ENCODE measurements at regions not wholly inside any gene's neighbourhood (a gene's known extent, or its start where the extent isn't known, plus 50 kb on each side); places are given as distances from the start of the nearest gene placed in this dataset.
"Not testable (repeated sequence)": the region's sequence is repeated elsewhere in the genome, so short reads cannot be mapped to it uniquely, and the experiment has no call there.

DNA sequence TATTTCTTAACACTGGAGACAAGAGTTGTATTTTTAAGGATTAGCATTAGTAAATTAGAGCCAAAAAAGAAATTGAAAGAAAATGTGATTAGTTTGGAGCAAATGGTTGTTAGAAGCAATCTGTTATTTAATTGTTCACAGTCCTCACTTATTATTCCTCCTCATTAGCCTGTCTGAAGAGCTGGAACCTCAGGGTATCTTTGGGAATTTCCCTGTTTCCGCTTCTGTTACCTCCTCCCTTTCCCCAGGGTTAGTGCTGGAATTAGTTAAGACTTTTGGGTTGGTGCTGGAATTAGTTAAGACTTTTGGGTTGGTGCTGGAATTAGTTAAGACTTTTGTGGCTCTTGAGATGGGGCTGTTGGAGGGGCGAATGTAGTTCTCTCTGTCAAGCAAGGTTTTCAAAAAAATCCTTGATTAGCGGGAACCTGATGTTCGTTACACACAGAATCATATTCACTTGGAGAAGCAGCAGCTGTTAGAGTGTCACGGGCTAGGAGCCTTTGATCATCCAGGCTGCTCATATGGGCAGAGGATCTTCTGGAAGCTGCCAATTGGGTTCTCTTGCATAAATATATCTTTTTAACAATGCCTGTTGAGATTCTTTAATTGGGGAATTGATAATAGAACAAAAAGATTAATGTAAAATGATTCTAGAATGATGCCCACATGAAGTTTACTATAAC lies 251.0 kb upstream of the NPSR1 start:
- DNase-seq, result no peak

DNA sequence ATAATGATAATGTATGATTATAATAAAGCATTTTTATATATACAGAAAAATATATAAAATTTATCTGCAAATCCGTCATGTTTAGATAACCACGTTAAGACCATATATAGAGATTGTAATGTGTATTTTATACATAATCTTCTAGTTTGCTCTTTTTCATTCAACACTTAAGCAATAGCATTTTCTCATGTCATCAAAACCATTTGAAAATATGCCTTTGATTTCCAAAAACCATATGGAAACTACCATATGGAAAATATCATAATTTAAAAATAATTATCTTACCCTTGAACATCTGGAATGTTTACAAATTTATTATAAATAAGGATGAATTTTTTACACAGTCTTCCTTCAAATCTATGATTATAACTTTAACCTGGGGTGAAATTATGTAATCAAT lies 250.4 kb upstream of the NPSR1 start:
- DNase-seq, result no peak

DNA sequence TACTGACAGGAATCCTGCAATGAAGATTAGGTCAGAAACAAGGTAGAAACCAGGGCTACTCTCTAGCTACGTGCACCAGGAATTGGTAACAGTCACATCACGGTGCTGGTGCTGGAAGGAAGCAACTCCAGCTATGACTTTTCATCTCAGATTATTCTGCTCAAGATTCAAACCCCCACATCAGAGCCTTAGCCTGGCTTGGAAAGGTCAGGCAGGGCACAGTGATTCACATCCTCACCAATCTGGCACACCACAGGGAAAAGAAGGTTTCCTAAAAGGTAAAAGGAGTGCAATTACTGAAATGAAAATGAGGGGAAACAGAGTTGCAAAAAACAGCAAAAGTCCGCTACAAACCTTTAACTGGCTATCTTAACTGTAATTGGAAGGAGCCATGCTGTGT lies 240.2 kb upstream of the NPSR1 start:
- no peak for DNase-seq

DNA sequence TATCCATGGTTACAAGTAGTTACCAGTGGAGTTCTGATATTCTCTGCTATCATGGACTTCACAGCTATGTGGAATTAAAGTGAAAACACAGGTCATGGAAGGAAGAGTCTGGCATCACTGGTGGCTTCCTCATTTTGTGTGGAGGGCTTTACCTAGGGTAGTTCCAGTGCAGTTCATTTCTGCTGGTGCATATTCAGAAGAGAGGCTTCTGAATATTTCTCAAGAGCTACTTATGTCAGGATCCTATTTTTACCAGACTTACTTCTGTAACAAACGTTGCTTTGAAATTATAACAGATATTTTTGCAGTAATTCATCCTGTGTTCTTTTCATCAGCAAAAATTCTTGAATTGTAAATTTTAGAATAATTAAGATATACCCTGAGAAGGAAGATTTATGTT lies 236.5 kb upstream of the NPSR1 start:
- no peak for DNase-seq

DNA sequence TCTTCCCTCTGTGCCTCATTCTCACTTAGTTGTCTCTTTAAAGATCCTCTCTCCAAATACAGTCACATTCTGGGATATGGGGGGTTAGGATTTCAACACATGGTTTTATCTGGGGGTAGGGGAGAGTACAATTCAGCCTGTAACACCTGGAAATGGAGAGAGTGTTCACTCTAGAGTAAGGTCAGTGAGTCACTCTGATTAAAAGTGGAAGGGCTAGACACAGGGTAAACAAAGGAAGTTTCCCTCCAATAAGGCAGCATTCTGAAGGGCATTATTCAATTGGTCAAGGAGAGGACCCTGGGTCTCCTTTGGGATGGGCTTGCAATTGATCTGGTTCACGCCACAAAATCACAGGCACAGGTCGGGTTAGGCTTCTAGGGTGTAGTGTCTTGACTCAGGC lies 232.8 kb upstream of the NPSR1 start:
- DNase-seq, result no peak

DNA sequence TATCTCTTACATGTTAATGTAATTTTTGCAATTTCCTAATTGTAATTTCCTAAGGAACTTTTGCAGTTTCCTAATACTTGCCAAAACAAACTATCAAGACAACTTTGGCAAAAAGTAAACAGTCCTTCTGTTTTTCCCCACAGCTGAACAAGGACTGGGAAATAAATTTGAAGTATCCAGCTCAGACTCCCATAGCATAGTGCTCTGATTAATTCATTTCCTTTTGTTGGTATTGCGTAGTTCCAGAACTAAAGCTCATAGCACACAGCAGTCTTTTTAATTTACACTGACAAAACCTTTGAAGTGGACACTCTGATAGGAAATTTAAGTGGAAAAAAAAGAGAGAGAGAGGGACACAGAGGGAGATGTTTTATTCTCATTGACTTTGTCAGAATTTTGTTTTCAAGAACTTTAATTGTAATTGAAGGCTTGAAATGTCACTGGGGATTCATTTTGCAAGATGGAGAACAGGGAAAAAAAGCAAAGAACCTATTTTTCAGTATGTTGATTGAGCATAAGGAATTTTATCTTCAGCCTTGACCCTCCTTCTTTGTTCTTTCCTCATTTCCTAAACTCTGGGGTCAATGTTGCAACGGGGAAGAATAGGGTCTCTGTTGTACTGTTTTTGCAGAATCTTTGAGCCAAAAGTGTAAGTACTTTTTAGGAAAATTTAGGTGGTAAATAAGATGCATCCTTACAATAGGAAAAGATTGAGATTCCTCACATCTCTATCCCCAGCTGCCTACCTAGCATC lies 232.2 kb upstream of the NPSR1 start:
- no peak for DNase-seq

DNA sequence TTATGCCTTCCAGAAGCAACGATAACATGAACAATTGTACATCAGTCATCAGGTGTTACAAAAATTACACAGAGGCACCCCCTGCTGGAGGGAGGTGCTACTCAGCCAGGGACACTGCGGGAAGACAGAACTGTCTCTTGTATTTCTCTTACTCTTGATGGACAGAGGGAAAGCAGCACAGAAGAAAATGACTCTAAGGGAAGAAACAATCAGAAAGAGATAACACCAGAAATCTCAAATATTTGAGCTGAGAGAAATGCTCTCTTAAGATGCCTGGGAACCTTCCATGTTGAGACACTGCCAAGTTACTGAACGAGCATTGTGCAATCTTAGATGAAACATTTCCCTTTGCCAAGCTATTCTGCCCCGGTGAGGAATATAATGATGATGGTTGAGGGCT lies 227.6 kb upstream of the NPSR1 start:
- DNase-seq, result no peak

DNA sequence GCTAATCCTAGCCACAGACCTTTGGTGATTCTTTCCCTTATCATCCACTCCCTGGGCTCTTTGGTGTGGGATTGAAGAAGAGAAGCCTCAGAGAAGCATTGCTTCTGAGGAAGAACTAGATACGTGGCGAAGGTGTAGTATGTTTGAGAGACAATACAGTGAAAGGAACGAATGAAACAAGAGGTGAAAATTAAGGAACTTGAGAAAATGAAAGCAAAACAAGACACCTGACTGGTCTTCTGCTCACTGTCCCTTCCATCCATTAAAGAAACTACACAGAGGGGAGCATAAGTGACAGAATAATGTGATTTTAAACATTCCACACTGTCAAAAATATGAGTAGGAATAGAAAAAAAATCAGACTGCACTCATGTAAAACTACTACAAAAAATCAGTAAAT lies 219.6 kb upstream of the NPSR1 start:
- no peak for DNase-seq

DNA sequence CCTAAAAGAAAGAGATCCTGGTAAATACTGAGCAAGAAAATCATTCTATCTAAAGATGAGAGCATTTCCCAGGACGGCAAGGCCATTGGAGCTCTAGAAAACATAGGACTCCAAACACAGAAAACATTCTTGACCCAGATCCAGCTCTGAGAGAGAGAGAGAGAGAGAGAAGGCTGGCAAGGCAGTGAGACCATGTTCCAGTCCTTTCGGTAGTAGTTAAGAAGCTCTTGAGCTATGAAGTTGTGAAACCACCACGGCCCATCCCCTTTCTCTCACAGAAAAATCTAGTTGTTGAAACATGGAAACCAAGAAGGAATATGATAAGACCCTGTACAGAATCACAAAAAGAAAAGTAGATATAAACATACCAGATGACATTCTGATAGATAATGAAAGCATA lies 212.4 kb upstream of the NPSR1 start:
- DNase-seq, result no peak

DNA sequence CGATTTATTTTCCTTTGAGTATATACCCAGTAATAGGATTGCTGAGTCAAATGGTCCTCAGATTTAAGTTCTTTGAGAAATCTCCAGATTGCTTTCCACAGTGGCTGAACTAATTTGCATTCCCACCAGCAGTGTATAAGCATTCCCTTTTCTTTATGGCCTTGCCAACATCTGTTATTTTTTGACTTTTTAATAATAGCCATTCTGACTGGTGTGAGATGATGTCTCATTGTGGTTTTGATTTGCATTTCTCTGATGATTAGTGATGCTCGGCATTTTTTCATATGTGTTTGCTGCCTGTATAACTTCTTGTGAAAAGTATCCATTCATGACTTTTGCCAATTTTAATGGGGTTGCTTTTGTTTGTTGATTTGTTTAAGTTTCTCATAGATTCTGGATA lies 209.5 kb upstream of the NPSR1 start:
- not testable (repeated sequence) for DNase-seq

DNA sequence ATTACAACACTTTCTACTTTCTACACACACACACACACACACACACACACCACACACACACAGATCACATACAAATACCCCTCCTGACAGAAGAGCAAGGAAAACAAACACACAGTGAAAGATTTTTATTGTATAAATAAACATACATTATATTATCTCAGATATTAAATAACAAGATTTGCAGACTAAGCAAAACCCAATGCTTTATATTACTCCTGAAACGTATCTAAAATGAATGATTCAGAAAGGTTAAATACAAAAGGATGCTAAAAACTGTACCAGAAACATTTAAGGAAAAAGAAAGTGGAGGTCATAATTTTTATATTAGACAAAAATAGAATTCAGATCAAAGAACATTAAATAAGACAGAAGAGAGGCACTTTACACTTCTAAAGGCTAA lies 208.3 kb upstream of the NPSR1 start:
- DNase-seq, result no peak

DNA sequence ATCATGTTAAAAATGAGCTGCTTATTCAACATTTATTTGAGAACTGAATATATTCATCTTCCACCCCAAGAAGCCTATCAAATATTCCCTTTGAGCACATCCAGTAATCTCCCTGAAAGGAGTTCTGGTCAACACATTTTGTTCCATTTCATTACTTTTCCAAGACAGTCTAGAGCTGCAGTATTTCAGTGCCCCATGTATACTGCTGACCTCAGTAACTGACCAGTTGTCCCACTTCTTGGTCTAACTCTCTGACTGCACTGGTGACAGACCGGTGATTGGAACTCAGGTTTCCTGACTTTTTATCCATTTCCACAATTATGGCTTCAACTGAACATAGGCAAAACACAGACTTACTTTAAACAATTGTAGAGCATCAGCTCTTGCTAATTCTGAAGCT lies 206.8 kb upstream of the NPSR1 start:
- no peak for DNase-seq

DNA sequence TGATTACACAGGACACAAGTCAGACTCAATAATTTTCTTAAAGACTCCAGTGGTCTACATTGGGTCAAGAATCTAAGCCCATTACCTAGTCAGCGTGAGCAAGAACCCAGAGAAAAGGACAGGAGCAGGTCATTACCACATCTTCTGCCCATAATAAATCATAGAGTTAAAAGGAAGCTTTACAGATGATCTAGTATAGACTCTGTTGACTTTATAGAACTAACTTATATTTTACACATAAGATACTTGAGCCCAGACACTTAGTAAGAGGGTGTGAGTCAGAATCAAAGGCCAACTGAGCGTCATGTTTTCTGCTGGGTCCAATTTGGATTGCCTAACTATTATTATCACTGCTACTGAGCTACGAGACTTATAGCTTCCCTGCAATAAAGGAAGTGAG lies 206.1 kb upstream of the NPSR1 start:
- no peak for DNase-seq

DNA sequence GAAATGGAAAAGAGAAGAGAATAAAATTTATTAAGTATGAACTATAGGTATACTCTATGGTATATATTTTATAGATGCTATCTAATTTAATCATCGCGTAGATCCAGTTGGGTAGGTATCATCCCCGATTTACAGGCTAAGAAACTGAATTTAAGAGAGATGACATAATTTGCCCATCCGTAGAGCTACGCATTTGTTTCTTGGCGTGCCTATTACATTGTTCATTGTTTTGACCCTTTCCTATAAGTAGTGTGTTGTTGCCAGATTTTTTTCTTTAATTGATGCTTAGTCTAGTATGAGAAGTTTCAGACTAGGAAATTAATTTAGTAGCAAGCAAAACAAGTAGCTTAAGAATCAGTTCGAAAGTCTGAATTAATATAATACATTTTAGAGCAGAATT lies 205.7 kb upstream of the NPSR1 start:
- no peak for DNase-seq

DNA sequence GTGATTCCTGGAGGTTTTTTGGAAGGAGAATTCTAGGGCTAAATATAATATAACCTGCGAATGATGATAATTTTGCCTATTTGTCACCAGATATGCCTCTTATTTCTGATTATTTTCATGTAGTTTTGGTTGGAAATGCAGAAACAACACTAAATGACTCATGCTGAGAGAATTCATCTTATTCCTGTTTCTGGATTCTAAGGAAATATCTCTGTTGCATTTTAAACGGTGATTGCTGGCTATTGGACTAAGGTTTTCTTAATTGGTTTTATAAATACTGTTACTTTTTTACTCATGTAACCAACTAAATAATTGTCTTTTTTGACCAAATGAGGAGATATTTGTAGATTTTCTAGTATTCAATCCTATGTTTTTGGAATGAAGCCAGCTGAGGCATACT lies 204.9 kb upstream of the NPSR1 start:
- DNase-seq, result no peak

DNA sequence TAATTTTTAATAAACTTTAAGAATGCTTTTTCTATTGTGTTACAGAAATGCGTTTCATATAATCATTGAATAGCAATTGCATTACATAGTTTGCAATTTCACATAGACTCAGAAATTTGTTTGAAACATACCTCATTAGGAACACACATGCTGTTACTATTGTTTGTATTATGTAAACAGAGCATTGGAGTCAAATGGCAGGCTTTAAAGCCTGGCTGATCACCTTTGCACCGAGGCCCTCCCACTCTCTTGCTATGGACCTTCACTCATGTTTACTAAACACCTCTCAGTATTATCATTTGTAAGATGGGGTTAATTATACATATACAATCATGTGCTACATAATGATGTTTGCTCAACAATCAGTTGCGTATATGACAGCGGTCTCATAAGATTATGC lies 203.6 kb upstream of the NPSR1 start:
- DNase-seq, result no peak

DNA sequence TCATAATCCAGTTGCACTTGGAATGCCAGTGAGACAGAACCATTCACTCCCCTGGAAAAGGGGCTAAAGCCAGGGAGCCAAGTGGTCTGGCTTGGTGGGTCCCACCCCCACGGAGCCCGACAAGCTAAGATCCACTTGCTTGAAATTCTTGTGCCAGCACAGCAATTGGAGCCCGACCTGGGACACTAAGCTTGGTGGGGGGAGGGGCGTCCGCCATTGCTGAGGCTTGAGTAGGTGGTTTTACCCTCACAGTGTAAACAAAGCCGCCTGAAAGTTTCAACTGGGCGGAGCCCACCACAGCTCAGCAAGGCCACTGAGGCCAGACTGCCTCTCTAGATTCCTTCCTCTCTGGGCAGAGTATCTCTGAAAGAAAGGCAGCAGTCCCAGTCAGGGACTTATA lies 200.7 kb upstream of the NPSR1 start:
- DNase-seq, result no peak

DNA sequence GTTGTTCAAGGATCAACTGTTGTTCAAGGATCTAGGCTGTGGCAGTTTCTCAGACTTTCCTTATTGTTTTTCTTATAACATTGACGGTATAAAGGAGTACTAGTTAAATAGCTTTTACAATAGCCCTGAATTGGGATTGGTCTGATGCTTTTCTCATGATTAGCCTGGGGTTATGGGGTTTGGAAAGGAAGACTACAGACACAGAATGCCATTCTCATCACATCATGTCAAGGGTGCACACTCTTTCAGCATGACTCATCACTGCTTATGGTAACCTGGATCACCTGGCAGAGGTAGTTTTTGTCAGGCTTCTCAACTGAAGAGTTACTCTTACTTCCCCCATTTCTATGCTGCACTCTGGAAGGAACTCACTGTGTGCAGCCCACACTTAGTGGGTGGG lies 194.2 kb upstream of the NPSR1 start:
- no peak for DNase-seq

DNA sequence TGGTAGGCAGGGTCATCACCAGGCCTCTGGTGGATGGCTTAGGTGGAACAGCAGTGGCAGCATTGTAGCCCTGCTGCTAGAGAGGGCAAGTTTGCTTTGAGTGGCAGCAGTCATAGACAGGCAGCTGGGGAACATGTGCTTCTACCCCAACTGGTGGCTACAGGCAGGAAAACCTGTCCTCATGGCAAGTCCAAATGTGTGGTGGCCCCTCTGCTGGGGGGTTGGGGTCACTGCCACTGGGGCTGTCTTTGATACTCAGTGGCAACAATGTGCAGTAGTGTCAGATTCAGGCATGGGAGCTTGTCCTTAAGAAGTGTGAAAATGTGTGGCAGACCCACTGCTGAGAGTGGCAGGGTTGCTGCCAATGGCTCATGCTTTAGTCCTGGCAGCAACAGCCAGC lies 186.2 kb upstream of the NPSR1 start:
- DNase-seq, result no peak

DNA sequence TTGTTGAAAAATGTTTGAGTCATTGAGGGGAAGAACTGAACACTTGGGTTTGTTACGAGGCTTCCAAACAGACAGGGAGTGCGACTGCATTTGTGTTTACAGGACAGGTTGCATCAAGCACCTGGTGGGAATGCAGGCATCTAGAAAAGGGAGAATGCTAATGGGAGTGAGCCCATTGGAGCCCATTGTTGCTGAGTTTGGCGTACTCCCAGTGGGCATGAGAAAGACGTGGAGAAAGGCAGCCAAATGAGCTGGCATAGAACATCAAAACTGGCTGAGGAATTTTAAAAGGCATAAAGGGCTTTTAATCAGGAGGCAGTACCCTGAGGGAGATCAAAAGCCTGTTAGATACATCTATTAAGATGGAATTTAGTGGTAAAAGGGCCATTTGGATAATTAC lies 171.6 kb upstream of the NPSR1 start:
- DNase-seq, result no peak

DNA sequence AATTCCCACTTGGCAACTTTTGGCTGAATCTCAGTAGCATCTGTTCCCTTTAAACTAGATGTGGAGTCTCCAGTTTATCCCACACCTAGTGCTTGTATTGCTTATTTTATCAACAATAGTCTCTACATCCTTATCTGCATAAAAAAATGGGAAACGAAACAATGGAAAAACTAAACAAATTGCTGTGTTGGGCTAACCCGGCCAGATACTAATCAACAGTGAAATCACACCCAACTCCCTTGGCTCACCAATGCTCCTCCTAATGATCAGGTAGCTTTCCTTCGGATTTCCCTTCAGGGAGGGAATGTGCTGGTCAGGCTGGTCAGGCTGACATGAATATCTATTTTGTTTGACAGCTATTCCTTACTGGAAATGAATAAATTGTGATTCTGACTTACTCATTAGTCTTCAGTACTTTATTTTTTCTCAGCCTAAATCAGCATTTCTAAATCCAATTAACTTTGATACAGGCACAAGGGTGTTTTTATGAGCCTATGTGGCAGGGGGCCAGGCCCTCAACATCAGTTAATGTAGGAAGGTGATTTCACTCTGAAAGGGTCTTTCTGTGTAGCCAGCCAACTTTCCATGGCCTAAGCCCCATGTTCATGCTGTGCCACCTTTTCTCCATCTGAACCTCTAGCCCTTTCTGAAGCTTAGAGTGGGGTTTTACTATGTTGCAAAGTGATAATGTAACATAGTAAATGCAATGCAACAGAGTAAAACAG lies 170.5 kb upstream of the NPSR1 start:
- no peak for DNase-seq

DNA sequence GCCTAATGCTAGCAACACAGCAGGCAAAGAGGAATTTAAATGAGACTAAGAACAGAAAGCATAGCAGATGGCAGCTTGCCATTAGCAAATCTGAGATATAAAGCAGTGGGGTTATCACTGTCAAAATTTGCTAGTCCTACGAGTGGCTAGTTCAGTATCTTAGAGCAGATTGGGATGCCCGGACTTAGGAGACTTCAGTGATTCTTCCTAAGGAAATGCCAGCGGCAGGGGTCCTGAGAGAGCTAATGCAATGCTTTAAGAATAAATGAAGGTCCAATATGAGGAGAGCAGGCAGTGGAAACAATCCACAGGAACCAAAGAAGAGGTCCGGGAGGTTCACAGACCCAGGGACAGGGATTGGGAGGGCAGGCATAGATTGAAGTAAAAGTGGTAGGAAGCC lies 169.3 kb upstream of the NPSR1 start:
- DNase-seq, result no peak

DNA sequence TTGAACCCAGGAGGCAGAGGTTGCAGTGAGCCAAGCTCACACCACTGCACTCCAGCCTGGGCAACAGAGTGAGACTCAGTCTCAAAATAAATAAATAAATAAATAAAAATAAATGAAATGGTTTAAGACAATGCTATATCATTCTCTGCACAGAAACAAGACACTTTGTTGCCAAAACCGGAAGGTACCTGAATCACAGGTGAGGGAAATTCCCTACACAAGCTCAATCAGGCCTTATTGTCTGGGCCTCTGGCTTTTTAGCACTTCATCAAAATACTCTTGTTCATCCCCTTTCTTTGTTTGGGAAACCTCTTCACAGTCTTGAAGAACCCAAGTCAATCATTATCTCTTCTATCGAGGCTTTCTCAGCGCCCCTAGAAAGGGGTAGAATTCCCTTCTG lies 166.1 kb upstream of the NPSR1 start:
- DNase-seq, result no peak

DNA sequence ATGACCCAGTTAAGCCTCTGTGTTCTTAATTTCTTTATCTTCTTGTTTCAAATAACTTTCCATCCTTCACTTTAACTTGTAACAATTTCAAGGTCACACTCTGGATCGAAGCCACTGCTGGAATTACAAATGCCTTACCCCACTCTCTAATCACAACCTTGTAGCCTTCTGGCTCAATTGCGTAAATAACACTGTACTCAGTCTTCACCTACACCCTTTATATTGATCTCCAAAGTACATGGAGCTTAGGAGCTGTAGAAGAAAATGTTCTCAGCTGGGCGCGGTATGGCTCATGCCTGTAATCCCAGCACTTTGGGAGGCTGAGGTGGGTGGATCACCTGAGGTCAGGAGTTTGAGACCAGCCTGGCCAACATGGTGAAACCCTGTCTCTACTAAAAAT lies 164.3 kb upstream of the NPSR1 start:
- no peak for DNase-seq

Data from stimulated activated CD4-positive, alpha-beta T cell treated with anti-CD3 and anti-CD28 coated beads, Interleukin-4, amount 100 ng/mL, for 24 hours (primary cell).